ENCODE measurements at regions not wholly inside any gene's neighbourhood (a gene's known extent, or its start where the extent isn't known, plus 50 kb on each side); places are given as distances from the start of the nearest gene placed in this dataset.

GRCh38 chr6:146895772-146896061 lies 296.9 kb downstream of the ADGB start:
- TF ChIP-seq CTCF (IDR thresholded peaks at IDR 0.05) (no peak), POLR2A (IDR thresholded peaks at IDR 0.05) (no peak), EP300 (IDR thresholded peaks at IDR 0.05) (no peak)

All from ovary (tissue), 3 donors.